SU-DHL-6 (cell line): ENCODE measurements at regions not wholly inside any gene's neighbourhood (a gene's known extent, or its start where the extent isn't known, plus 50 kb on each side); places are given as distances from the start of the nearest gene placed in this dataset.

ENCODE experiments used
- H2AFZ ChIP-seq: fragments of 200-600 bp; sonication (generic); 2 replicates; pipeline ENCODE4 v1.6.1; 2014; ENCODE audit warnings: low read depth, mild to moderate bottlenecking, moderate library complexity, mixed read lengths, antibody characterized with exemption, low read length; ENCODE audit not compliant: severe bottlenecking
- H3F3A ChIP-seq: fragments of 200-600 bp; shearing (Covaris generic); 2 replicates; pipeline ENCODE4 v1.6.0; 2016; ENCODE audit warnings: antibody characterized with exemption, mild to moderate bottlenecking; ENCODE audit not compliant: insufficient read depth
- H3K27ac ChIP-seq: fragments of 200-600 bp; sonication (generic); 2 replicates; pipeline ENCODE4 v1.5.1; 2016; ENCODE audit warnings: low read depth, mild to moderate bottlenecking, low read length, moderate library complexity, mixed read lengths
- H3K27me3 ChIP-seq: fragments of 200-600 bp; sonication (generic), shearing (Covaris generic); 2 replicates; pipeline ENCODE4 v1.6.0; 2014; ENCODE audit warnings: mild to moderate bottlenecking, low read length
- H3K36me3 ChIP-seq: fragments of 200-600 bp; sonication (generic); 2 replicates; pipeline ENCODE4 v1.6.1; 2014; ENCODE audit warnings: mild to moderate bottlenecking, low read length, mixed read lengths
- H3K4me2 ChIP-seq: fragments of 300-600, 200-600 bp; shearing (Covaris generic), sonication (generic); 2 replicates; pipeline ENCODE4 v1.6.0; 2014; ENCODE audit warnings: low read length, low read depth, mild to moderate bottlenecking; ENCODE audit not compliant: poor library complexity, severe bottlenecking
- H3K4me3 ChIP-seq: fragments of 200-600 bp; sonication (generic); 2 replicates; pipeline ENCODE4 v1.5.1; 2014; ENCODE audit warnings: antibody characterized with exemption, low read length, mild to moderate bottlenecking, mixed read lengths; ENCODE audit not compliant: insufficient read depth, poor library complexity, severe bottlenecking
- H3K79me2 ChIP-seq: fragments of 200-600 bp; sonication (generic); 2 replicates; pipeline ENCODE4 v1.6.1; 2014; ENCODE audit warnings: mild to moderate bottlenecking, low read length, moderate library complexity; ENCODE audit not compliant: insufficient read depth
- H3K9ac ChIP-seq: fragments of 200-600 bp; sonication (generic); 2 replicates; pipeline ENCODE4 v1.7.0; 2014; ENCODE audit warnings: mild to moderate bottlenecking, low read length
- H3K9me2 ChIP-seq: fragments of 200-600 bp; sonication (generic); replicated peaks from 2 replicates; pipeline ENCODE4 v1.6.1; 2014; ENCODE audit warnings: low read length; ENCODE audit not compliant: insufficient read depth
- H3K9me3 ChIP-seq: fragments of 200-600 bp; sonication (generic); 2 replicates; pipeline ENCODE4 v1.6.1; 2014; ENCODE audit warnings: low read length, mixed read lengths; ENCODE audit not compliant: insufficient read depth
- H4K20me1 ChIP-seq: fragments of 200-600 bp; sonication (generic); 2 replicates; pipeline ENCODE4 v1.6.1; 2014; ENCODE audit warnings: low read depth, mild to moderate bottlenecking, antibody characterized with exemption, low read length, moderate library complexity, mixed read lengths
- EZH2phosphoT487 ChIP-seq: fragments of 200-600 bp; sonication (generic), shearing (Covaris generic); conservative IDR thresholded peaks from 2 replicates; pipeline ENCODE4 v1.6.1; 2018; ENCODE audit warnings: mild to moderate bottlenecking, antibody characterized with exemption, low read length, moderate library complexity, mixed read lengths
- TF ChIP-seq, protein P1 (sequence below): fragments of 200-600 bp; sonication (generic); IDR thresholded peaks from one replicate; pipeline ENCODE4 v1.5.1; 2017; ENCODE audit warnings: antibody characterized with exemption, mild to moderate bottlenecking, low read length, moderate library complexity; ENCODE audit not compliant: insufficient read depth, poor library complexity, severe bottlenecking

GRCh38 chr1:98145655-98146054, 224.8 kb upstream of the DPYD start:
- H3K27ac ChIP-seq: no peak overlapping the region
- H3K79me2 ChIP-seq: no peaks in the 10 kb centered on the region
- H3K4me3 ChIP-seq: no peak overlapping the region
- no peaks in the 10 kb centered on the region for H3F3A ChIP-seq
- TF ChIP-seq, protein P1, sequence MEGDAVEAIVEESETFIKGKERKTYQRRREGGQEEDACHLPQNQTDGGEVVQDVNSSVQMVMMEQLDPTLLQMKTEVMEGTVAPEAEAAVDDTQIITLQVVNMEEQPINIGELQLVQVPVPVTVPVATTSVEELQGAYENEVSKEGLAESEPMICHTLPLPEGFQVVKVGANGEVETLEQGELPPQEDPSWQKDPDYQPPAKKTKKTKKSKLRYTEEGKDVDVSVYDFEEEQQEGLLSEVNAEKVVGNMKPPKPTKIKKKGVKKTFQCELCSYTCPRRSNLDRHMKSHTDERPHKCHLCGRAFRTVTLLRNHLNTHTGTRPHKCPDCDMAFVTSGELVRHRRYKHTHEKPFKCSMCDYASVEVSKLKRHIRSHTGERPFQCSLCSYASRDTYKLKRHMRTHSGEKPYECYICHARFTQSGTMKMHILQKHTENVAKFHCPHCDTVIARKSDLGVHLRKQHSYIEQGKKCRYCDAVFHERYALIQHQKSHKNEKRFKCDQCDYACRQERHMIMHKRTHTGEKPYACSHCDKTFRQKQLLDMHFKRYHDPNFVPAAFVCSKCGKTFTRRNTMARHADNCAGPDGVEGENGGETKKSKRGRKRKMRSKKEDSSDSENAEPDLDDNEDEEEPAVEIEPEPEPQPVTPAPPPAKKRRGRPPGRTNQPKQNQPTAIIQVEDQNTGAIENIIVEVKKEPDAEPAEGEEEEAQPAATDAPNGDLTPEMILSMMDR: no peak
- TF ChIP-seq EZH2phosphoT487: no peak
- H3K4me2 ChIP-seq: no peak overlapping the region
- H2AFZ ChIP-seq: no peak overlapping the region
- no peaks in the 10 kb centered on the region; the same call in 1 of the 2 replicates for H3K9me2 ChIP-seq
- no peaks in the 10 kb centered on the region for H3K36me3 ChIP-seq
- H4K20me1 ChIP-seq: no peaks in the 10 kb centered on the region
- no peak overlapping the region for H3K9ac ChIP-seq
- H3K9me3 ChIP-seq: no peaks in the 10 kb centered on the region
- H3K27me3 ChIP-seq: no peaks in the 10 kb centered on the region

GRCh38 chr1:98143403-98143802, 222.6 kb upstream of the DPYD start:
- Histone ChIP-seq H3K4me2 (no peak overlapping the region), H2AFZ (no peak overlapping the region), H3K27ac (no peak overlapping the region), H3K9me3 (no peaks in the 10 kb centered on the region), H3K27me3 (no peaks in the 10 kb centered on the region), H3F3A (no peaks in the 10 kb centered on the region), H3K79me2 (no peaks in the 10 kb centered on the region), H3K36me3 (no peaks in the 10 kb centered on the region), H3K9ac (no peak overlapping the region), H3K9me2 (no peaks in the 10 kb centered on the region; the same call in 1 of the 2 replicates), H4K20me1 (no peaks in the 10 kb centered on the region), H3K4me3 (no peak overlapping the region)
- TF ChIP-seq EZH2phosphoT487: no peak
- TF ChIP-seq, protein P1: no peak

GRCh38 chr1:98133131-98133530, 212.3 kb upstream of the DPYD start:
- no peak overlapping the region for H3K27ac ChIP-seq

More at GRCh38 chr1:98133131-98133530, 212.3 kb upstream of the DPYD start:
- Histone ChIP-seq H3K9me2 (no peaks in the 10 kb centered on the region), H3F3A (no peaks in the 10 kb centered on the region), H3K36me3 (no peaks in the 10 kb centered on the region), H4K20me1 (no peaks in the 10 kb centered on the region), H3K4me3 (no peak overlapping the region), H3K79me2 (no peaks in the 10 kb centered on the region), H3K4me2 (no peak overlapping the region), H2AFZ (no peak overlapping the region), H3K27me3 (no peaks in the 10 kb centered on the region), H3K9me3 (no peaks in the 10 kb centered on the region), H3K9ac (no peak overlapping the region)
- TF ChIP-seq EZH2phosphoT487: no peak
- TF ChIP-seq, protein P1: no peak
